GM12865 (cell line): ENCODE measurements at regions not wholly inside any gene's neighbourhood (a gene's known extent, or its start where the extent isn't known, plus 50 kb on each side); places are given as distances from the start of the nearest gene placed in this dataset.

Experiments
- DNase-seq: peaks from one replicate; pipeline ENCODE4 v3.0.0; 2010; ENCODE audit warnings: low read depth
- H3K4me3 ChIP-seq: 2 replicates; pipeline ENCODE4 v1.5.1; 2011; ENCODE audit warnings: mild to moderate bottlenecking, low read depth, low read length, control low read depth
- CTCF ChIP-seq: IDR thresholded peaks from 2 replicates; pipeline ENCODE4 v1.5.1; 2011; ENCODE audit warnings: low read length, control low read depth, low read depth, inconsistent platforms; ENCODE audit not compliant: insufficient read depth; ENCODE audit errors: missing control alignments

GRCh38 chr12:61694214-61694613 is 566.0 kb upstream of the USP15 start:
- H3K4me3 ChIP-seq, result no peak overlapping the region
- no peak for TF ChIP-seq CTCF
- no peak for DNase-seq

DNA sequence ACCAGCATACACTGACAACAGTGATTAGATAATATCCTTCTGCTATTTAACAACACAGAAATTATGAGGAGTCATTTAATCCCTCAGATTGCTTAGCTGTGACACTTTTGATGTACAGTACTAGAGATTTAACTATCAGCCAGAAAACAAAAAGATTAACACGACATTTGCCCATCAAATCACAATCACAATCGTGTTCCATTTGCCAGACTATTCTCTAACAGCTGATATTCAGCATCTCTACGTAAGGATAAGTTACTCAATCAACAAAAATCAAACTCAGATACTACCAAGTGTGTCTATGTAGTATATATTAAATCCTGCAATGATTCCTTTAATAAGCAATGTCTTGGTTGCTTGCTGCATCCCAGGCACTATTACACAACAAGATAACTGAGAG is 558.7 kb upstream of the USP15 start:
- no peak for TF ChIP-seq CTCF
- no peak for DNase-seq
- H3K4me3 ChIP-seq, result no peak overlapping the region

- H3K4me3 ChIP-seq, result no peak overlapping the region
- TF ChIP-seq CTCF, result no peak
- no peak for DNase-seq
Observed at GRCh38 chr12:61706783-61707182, 553.4 kb upstream of the USP15 start.

- no peak for TF ChIP-seq CTCF
- no peak overlapping the region for H3K4me3 ChIP-seq
- no peak for DNase-seq
Observed at GRCh38 chr12:61713121-61713520, 547.1 kb upstream of the USP15 start.

GRCh38 chr12:61717986-61718385 is 542.2 kb upstream of the USP15 start:
- DNase-seq, result no peak
- no peak for TF ChIP-seq CTCF
- H3K4me3 ChIP-seq, result no peak overlapping the region

DNA sequence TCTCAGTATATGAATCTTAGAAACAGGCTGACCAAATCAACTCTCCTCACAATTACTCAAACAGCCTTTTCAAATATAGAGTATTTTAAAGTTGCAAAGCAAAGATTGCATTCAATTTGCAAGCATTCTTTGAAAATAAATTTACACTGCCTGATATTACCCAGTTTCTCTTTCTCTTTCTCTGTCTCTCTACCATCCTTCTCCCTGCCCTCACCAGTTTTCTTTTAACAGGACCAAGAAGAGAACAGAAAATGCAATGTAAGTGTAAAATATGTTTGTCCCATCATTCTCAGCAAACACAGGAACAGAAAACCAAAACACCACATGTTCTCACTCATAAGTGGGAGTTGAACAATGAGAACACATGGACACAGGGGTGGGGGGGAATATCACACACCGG is 520.3 kb upstream of the USP15 start:
- TF ChIP-seq CTCF, result no peak
- no peak overlapping the region for H3K4me3 ChIP-seq
- no peak for DNase-seq

DNA sequence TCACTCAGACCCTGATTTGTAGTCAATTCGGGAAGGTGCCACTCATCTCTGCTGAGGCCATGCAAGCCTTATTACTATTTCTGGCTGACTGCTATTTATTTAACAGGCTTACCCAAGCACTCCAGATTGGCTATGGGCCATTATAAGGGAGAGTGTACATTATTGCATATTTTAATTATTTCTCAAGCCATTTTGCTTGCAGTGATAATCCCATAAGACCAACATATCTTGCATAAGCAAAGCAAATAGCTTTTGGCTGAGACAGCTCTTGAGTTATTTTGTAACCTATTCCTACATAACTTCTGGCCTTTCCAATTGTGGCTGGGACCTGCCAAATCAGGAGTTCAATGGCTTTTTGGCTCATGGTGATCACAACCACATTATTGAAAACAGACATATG is 509.6 kb upstream of the USP15 start:
- TF ChIP-seq CTCF, result no peak
- H3K4me3 ChIP-seq, result no peak overlapping the region
- DNase-seq, result no peak
